Adipocyte (in vitro differentiated cells): ENCODE measurements at regions not wholly inside any gene's neighbourhood (a gene's known extent, or its start where the extent isn't known, plus 50 kb on each side); places are given as distances from the start of the nearest gene placed in this dataset.

Experiments used
- DNase-seq: peaks from one replicate; pipeline ENCODE4 v3.0.0-alpha.2; 2015; ENCODE audit warnings: low read depth
- H3K27me3 ChIP-seq: replicated peaks from 2 replicates; pipeline ENCODE4 v1.7.0; 2013; ENCODE audit warnings: mild to moderate bottlenecking, low read length, moderate library complexity; ENCODE audit not compliant: control insufficient read depth, insufficient read depth
- H3K36me3 ChIP-seq: 2 replicates; pipeline ENCODE4 v1.7.0; 2013; ENCODE audit warnings: low read length, mild to moderate bottlenecking, moderate library complexity; ENCODE audit not compliant: control insufficient read depth, insufficient read depth, severe bottlenecking
- H3K4me1 ChIP-seq: 2 replicates; pipeline ENCODE4 v1.7.0; 2013; ENCODE audit warnings: mild to moderate bottlenecking, low read length, moderate library complexity; ENCODE audit not compliant: control insufficient read depth, insufficient read depth
- H3K4me3 ChIP-seq: 2 replicates; pipeline ENCODE4 v1.7.0; 2013; ENCODE audit warnings: mild to moderate bottlenecking, low read length, moderate library complexity
- H3K9ac ChIP-seq: 2 replicates; pipeline ENCODE4 v1.7.0; 2013; ENCODE audit warnings: mild to moderate bottlenecking, low read length, moderate library complexity
- H3K9me3 ChIP-seq: 2 replicates; pipeline ENCODE4 v1.7.0; 2013; ENCODE audit warnings: mild to moderate bottlenecking, low read length, moderate library complexity; ENCODE audit not compliant: control insufficient read depth

- H3K36me3 ChIP-seq = no peaks in the 10 kb centered on the region
- H3K9ac ChIP-seq = no peak overlapping the region
- H3K4me3 ChIP-seq = no peak overlapping the region
- H3K9me3 ChIP-seq = no peaks in the 10 kb centered on the region
- H3K4me1 ChIP-seq = no peaks in the 10 kb centered on the region
- DNase-seq = no peak
- no peaks in the 10 kb centered on the region for H3K27me3 ChIP-seq
Observed at GRCh38 chr2:156132941-156133340, 199.6 kb downstream of the NR4A2 start.

GRCh38 chr2:156132130-156132529 is 200.4 kb downstream of the NR4A2 start:
- Histone ChIP-seq H3K4me1 (no peaks in the 10 kb centered on the region), H3K27me3 (no peaks in the 10 kb centered on the region), H3K36me3 (no peaks in the 10 kb centered on the region), H3K9me3 (no peaks in the 10 kb centered on the region), H3K9ac (no peak overlapping the region), H3K4me3 (no peak overlapping the region)
- no peak for DNase-seq

DNA sequence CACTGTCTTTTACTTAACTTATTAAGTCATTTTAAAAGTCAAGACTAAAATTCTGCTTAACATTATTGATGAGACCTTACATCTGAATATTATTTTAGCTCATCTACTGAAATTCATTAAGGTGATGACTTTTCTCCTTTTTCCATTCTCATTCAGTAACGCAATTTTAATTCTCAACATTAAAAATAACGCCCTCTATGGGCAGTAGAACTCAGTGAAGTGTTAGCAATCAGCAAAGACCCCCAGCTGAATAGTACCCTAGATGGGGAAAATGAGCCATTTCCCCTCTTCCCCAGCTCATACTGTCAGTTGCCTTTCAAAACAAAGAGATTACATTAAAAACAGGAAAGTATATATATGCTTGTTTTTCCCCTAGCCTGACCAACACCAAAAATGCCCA is 203.3 kb downstream of the NR4A2 start:
- Histone ChIP-seq H3K4me3 (no peak overlapping the region), H3K9me3 (no peaks in the 10 kb centered on the region), H3K27me3 (no peaks in the 10 kb centered on the region), H3K9ac (no peak overlapping the region), H3K4me1 (no peaks in the 10 kb centered on the region), H3K36me3 (no peaks in the 10 kb centered on the region)
- no peak for DNase-seq

- Histone ChIP-seq H3K9me3 (no peaks in the 10 kb centered on the region), H3K9ac (no peak overlapping the region), H3K4me1 (no peaks in the 10 kb centered on the region), H3K4me3 (no peak overlapping the region), H3K27me3 (no peaks in the 10 kb centered on the region), H3K36me3 (no peaks in the 10 kb centered on the region)
- DNase-seq = peak; percentile 31
Observed at GRCh38 chr2:156125018-156125417, 207.5 kb downstream of the NR4A2 start.

- no peaks in the 10 kb centered on the region for H3K4me1 ChIP-seq
- H3K36me3 ChIP-seq = no peaks in the 10 kb centered on the region
- no peaks in the 10 kb centered on the region for H3K27me3 ChIP-seq
- H3K9ac ChIP-seq = no peak overlapping the region
- no peak for DNase-seq
- H3K4me3 ChIP-seq = no peak overlapping the region
- no peaks in the 10 kb centered on the region for H3K9me3 ChIP-seq
Observed at GRCh38 chr2:156124458-156124857, 208.1 kb downstream of the NR4A2 start.

DNA sequence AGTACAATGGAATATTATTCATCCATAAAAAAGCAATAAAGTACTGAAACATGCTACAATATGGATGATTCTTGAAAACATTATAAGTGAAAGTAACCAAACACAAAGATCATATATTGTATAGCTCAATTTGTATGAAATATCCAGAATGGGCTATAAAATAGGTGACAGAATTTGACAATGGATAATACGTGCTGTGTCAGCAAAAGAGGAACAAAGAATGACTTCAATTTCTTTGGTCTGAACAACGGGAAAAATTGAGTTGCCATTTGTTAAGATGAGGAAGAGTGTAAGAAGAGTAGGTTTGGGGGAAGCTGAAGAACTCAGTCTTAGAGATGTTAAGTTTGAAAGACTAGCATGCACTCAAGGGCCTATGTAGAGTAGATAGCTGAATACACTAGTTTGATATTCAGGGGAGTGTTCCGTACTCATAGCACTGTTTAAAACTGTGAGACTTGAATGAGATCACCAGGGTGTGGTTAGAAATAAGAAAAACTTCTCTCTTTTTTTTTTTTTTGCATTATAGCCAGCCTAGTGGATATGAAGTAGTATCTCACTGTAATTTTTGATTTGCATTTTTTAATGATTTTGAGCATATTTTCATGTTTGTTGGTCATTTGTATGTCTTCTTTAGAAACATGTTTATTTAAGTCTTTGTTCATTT is 213.6 kb downstream of the NR4A2 start:
- H3K9ac ChIP-seq = no peak overlapping the region
- no peak overlapping the region for H3K4me3 ChIP-seq
- no peaks in the 10 kb centered on the region for H3K9me3 ChIP-seq
- no peaks in the 10 kb centered on the region for H3K27me3 ChIP-seq
- DNase-seq = peak; percentile 8
- no peaks in the 10 kb centered on the region for H3K4me1 ChIP-seq
- H3K36me3 ChIP-seq = no peaks in the 10 kb centered on the region

GRCh38 chr2:156116113-156116512 is 216.4 kb downstream of the NR4A2 start:
- H3K4me3 ChIP-seq = no peak overlapping the region
- no peaks in the 10 kb centered on the region for H3K4me1 ChIP-seq
- no peaks in the 10 kb centered on the region for H3K36me3 ChIP-seq
- no peak overlapping the region for H3K9ac ChIP-seq
- peak; percentile 25 for DNase-seq
- no peaks in the 10 kb centered on the region for H3K27me3 ChIP-seq
- H3K9me3 ChIP-seq = no peaks in the 10 kb centered on the region

DNA sequence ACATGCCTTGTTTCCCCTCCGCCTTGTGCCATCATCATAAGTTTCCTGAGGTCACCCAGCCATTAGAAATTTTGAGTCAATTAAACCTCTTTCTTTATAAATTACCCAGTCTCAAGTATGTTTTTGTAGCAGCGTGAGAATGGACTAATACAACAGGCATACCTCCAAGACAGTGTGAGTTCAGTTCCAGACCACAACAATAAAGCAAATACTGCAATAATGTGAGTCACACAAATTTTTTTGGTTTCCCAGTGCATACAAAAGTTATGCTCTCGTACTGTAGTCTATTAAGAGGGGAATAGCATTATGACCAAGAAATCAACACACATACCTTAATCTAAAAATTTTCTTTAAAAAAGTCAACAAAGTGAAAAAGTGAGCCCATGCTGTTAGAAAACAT is 217.2 kb downstream of the NR4A2 start:
- no peaks in the 10 kb centered on the region for H3K36me3 ChIP-seq
- H3K9me3 ChIP-seq = no peaks in the 10 kb centered on the region
- no peak overlapping the region for H3K4me3 ChIP-seq
- peak; percentile 66 for DNase-seq
- H3K27me3 ChIP-seq = no peaks in the 10 kb centered on the region
- no peak overlapping the region for H3K9ac ChIP-seq
- no peaks in the 10 kb centered on the region for H3K4me1 ChIP-seq

DNA sequence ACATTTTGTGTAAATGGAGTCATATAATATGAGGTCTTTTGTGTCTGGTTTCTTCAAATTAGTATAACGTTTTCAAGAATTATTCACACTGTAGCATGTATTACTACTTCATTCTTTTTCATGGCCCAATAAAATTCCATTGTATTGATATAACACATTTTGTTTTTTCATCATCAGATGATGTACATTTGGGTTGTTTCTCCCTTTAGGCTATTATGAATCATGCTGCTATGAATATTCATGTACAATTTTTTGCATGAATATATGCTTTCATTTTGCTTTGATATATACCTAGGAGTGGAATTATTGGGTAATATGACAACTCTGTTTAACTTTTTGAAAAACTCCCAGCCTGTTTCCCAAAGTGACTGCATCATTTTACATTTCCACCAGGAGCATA is 220.2 kb downstream of the NR4A2 start:
- H3K4me1 ChIP-seq = no peaks in the 10 kb centered on the region
- no peaks in the 10 kb centered on the region for H3K27me3 ChIP-seq
- no peaks in the 10 kb centered on the region for H3K36me3 ChIP-seq
- H3K4me3 ChIP-seq = no peak overlapping the region
- H3K9ac ChIP-seq = no peak overlapping the region
- peak; percentile 15 for DNase-seq
- no peaks in the 10 kb centered on the region for H3K9me3 ChIP-seq

- DNase-seq = no peak
- no peaks in the 10 kb centered on the region for H3K27me3 ChIP-seq
- H3K36me3 ChIP-seq = no peaks in the 10 kb centered on the region
- no peak overlapping the region for H3K9ac ChIP-seq
- H3K4me1 ChIP-seq = no peaks in the 10 kb centered on the region
- no peak overlapping the region for H3K4me3 ChIP-seq
- H3K9me3 ChIP-seq = no peaks in the 10 kb centered on the region
Observed at GRCh38 chr2:156110890-156111289, 221.6 kb downstream of the NR4A2 start.

DNA sequence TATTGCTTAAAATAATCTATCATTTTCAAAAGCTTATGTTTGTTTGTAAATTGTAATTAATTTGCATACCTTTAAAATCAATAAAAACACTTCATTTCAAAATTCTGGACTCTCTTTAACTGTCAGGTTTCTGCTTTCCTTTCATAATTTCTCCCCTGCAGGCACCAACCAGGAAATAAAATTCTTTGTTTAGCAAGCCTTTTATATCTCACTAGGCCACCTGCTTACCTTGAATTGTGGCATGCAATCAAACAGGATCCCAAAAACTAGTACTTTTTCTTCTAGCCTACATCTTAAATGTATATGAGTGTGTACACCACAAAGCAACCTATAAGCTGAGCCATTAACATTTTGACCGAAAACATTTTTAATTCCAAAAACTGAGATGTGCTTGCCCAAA is 233.1 kb downstream of the NR4A2 start:
- Histone ChIP-seq H3K36me3 (no peaks in the 10 kb centered on the region), H3K9ac (no peak overlapping the region), H3K4me1 (no peaks in the 10 kb centered on the region), H3K27me3 (no peaks in the 10 kb centered on the region), H3K9me3 (peaks cover 6% of the 10 kb centered on the region), H3K4me3 (no peak overlapping the region)
- no peak for DNase-seq

- DNase-seq = no peak
- Histone ChIP-seq H3K27me3 (no peaks in the 10 kb centered on the region), H3K4me1 (no peaks in the 10 kb centered on the region), H3K36me3 (no peaks in the 10 kb centered on the region), H3K9me3 (peaks cover 6% of the 10 kb centered on the region), H3K4me3 (no peak overlapping the region), H3K9ac (no peak overlapping the region)
Observed at GRCh38 chr2:156098506-156098905, 234.0 kb downstream of the NR4A2 start.
